ENCODE measurements at regions not wholly inside any gene's neighbourhood (a gene's known extent, or its start where the extent isn't known, plus 50 kb on each side); places are given as distances from the start of the nearest gene placed in this dataset.
"Not testable (repeated sequence)": the region's sequence is repeated elsewhere in the genome, so short reads cannot be mapped to it uniquely, and the experiment has no call there.

- DNase-seq; intact Hi-C loops (cut with micrococcal nuclease); ATAC-seq: not testable (repeated sequence)
Measured at GRCh38 chr7:6977368-6977767, 151.3 kb upstream of the CCZ1B start.

GRCh38 chr7:6978326-6978725 lies 152.3 kb upstream of the CCZ1B start:
- intact Hi-C loops (cut with micrococcal nuclease); DNase-seq; ATAC-seq: not testable (repeated sequence)

GRCh38 chr7:6979456-6979855 lies 153.4 kb upstream of the CCZ1B start:
- ATAC-seq; DNase-seq; intact Hi-C loops (cut with micrococcal nuclease): not testable (repeated sequence)

- ATAC-seq; DNase-seq; intact Hi-C loops (cut with micrococcal nuclease): not testable (repeated sequence)
Measured at GRCh38 chr7:6982375-6982774, 156.3 kb upstream of the CCZ1B start.

GRCh38 chr7:6986892-6987291 lies 160.8 kb upstream of the CCZ1B start:
- DNase-seq; ATAC-seq; intact Hi-C loops (cut with micrococcal nuclease): not testable (repeated sequence)

- ATAC-seq; DNase-seq; intact Hi-C loops (cut with micrococcal nuclease): not testable (repeated sequence)
Measured at GRCh38 chr7:6988608-6989007, 162.5 kb upstream of the CCZ1B start.

GRCh38 chr7:6989968-6990367 lies 163.9 kb upstream of the CCZ1B start:
- DNase-seq; intact Hi-C loops (cut with micrococcal nuclease): not testable (repeated sequence)

GRCh38 chr7:6990426-6991152 lies 164.5 kb upstream of the CCZ1B start:
- DNase-seq, ATAC-seq: not testable (repeated sequence)

More at GRCh38 chr7:6989968-6990367, 163.9 kb upstream of the CCZ1B start:
- not testable (repeated sequence) for ATAC-seq

GRCh38 chr7:6991169-6991611 lies 165.1 kb upstream of the CCZ1B start:
- intact Hi-C loops (cut with micrococcal nuclease); DNase-seq; ATAC-seq: not testable (repeated sequence)

More at GRCh38 chr7:6990426-6991152, 164.5 kb upstream of the CCZ1B start:
- intact Hi-C loops (cut with micrococcal nuclease): not testable (repeated sequence)

- DNase-seq; ATAC-seq; intact Hi-C loops (cut with micrococcal nuclease): not testable (repeated sequence)
Measured at GRCh38 chr7:6991686-6992085, 165.6 kb upstream of the CCZ1B start.

GRCh38 chr7:6992133-6992532 lies 166.1 kb upstream of the CCZ1B start:
- intact Hi-C loops (cut with micrococcal nuclease); DNase-seq; ATAC-seq: not testable (repeated sequence)

GRCh38 chr7:6995026-6995425 lies 169.0 kb upstream of the CCZ1B start:
- intact Hi-C loops (cut with micrococcal nuclease); DNase-seq; ATAC-seq: not testable (repeated sequence)

GRCh38 chr7:6995493-6996289 lies 169.6 kb upstream of the CCZ1B start:
- ATAC-seq; DNase-seq; intact Hi-C loops (cut with micrococcal nuclease): not testable (repeated sequence)

GRCh38 chr7:6999067-6999666 lies 173.1 kb upstream of the CCZ1B start:
- DNase-seq: not testable (repeated sequence)

GRCh38 chr7:7002418-7003062 lies 176.5 kb upstream of the CCZ1B start:
- intact Hi-C loops (cut with micrococcal nuclease): no loop called here
- ATAC-seq (no peak), DNase-seq (no peak)

More at GRCh38 chr7:6999067-6999666, 173.1 kb upstream of the CCZ1B start:
- intact Hi-C loops (cut with micrococcal nuclease); ATAC-seq: not testable (repeated sequence)

GRCh38 chr7:7005303-7005702 lies 177.0 kb upstream of the C1GALT1 start:
- no peak for ATAC-seq
- intact Hi-C loops (cut with micrococcal nuclease): no loop called here
- DNase-seq: no peak

- not testable (repeated sequence) for ATAC-seq
Measured at GRCh38 chr7:7005949-7006348, 176.4 kb upstream of the C1GALT1 start.

GRCh38 chr7:7011241-7011640 lies 171.1 kb upstream of the C1GALT1 start:
- DNase-seq; intact Hi-C loops (cut with micrococcal nuclease); ATAC-seq: not testable (repeated sequence)

More at GRCh38 chr7:7005949-7006348, 176.4 kb upstream of the C1GALT1 start:
- intact Hi-C loops (cut with micrococcal nuclease); DNase-seq: not testable (repeated sequence)

GRCh38 chr7:7011751-7012150 lies 170.6 kb upstream of the C1GALT1 start:
- ATAC-seq; intact Hi-C loops (cut with micrococcal nuclease); DNase-seq: not testable (repeated sequence)

Measured in left ventricle myocardium superior (tissue), 1 donor.